GM19035 (cell line): ENCODE measurements at regions not wholly inside any gene's neighbourhood (a gene's known extent, or its start where the extent isn't known, plus 50 kb on each side); places are given as distances from the start of the nearest gene placed in this dataset.
"Not testable (repeated sequence)": the region's sequence is repeated elsewhere in the genome, so short reads cannot be mapped to it uniquely, and the experiment has no call there.

Experiments
- ATAC-seq: cut with Tn5 transposase; IDR thresholded peaks from one replicate; pipeline ENCODE4 v1.9.1; 2021; ENCODE audit not compliant: unreplicated experiment

GRCh38 chr12:73009138-73009834 is 737.1 kb downstream of the TRHDE start:
- ATAC-seq = not testable (repeated sequence)

GRCh38 chr12:73017981-73018380 is 745.8 kb downstream of the TRHDE start:
- ATAC-seq = no peak

- no peak for ATAC-seq
These were observed 781.7 kb downstream of the TRHDE start for GRCh38 chr12:73053893-73054292.

- no peak for ATAC-seq
These were observed 785.3 kb downstream of the TRHDE start for GRCh38 chr12:73057428-73057827.

GRCh38 chr12:73065913-73066312 is 793.7 kb downstream of the TRHDE start:
- ATAC-seq = no peak

GRCh38 chr12:73067616-73068015 is 795.4 kb downstream of the TRHDE start:
- no peak for ATAC-seq

GRCh38 chr12:73072214-73072613 is 800.0 kb downstream of the TRHDE start:
- ATAC-seq = no peak

GRCh38 chr12:73076760-73077159 is 804.6 kb downstream of the TRHDE start:
- ATAC-seq = no peak

GRCh38 chr12:73083736-73084135 is 811.6 kb downstream of the TRHDE start:
- ATAC-seq = no peak

- no peak for ATAC-seq
These were observed 834.1 kb downstream of the TRHDE start for GRCh38 chr12:73106296-73106695.

GRCh38 chr12:73106896-73107295 is 834.7 kb downstream of the TRHDE start:
- ATAC-seq = no peak

GRCh38 chr12:73110816-73111215 is 838.6 kb downstream of the TRHDE start:
- no peak for ATAC-seq

GRCh38 chr12:73112035-73112816 is 840.1 kb downstream of the TRHDE start:
- ATAC-seq = no peak

GRCh38 chr12:73124480-73124879 is 852.3 kb downstream of the TRHDE start:
- no peak for ATAC-seq

GRCh38 chr12:73125148-73125547 is 853.0 kb downstream of the TRHDE start:
- ATAC-seq = no peak

GRCh38 chr12:73136386-73136785 is 864.2 kb downstream of the TRHDE start:
- ATAC-seq = no peak

- not testable (repeated sequence) for ATAC-seq
These were observed 867.5 kb downstream of the TRHDE start for GRCh38 chr12:73139642-73140041.

- no peak for ATAC-seq
These were observed 886.2 kb downstream of the TRHDE start for GRCh38 chr12:73158341-73158740.

- no peak for ATAC-seq
These were observed 887.8 kb downstream of the TRHDE start for GRCh38 chr12:73159954-73160353.

GRCh38 chr12:73161970-73162369 is 889.8 kb downstream of the TRHDE start:
- ATAC-seq = no peak

GRCh38 chr12:73180734-73181133 is 908.6 kb downstream of the TRHDE start:
- no peak for ATAC-seq

GRCh38 chr12:73181244-73181643 is 909.1 kb downstream of the TRHDE start:
- no peak for ATAC-seq
